ENCODE measurements at regions not wholly inside any gene's neighbourhood (a gene's known extent, or its start where the extent isn't known, plus 50 kb on each side); places are given as distances from the start of the nearest gene placed in this dataset.

DNA sequence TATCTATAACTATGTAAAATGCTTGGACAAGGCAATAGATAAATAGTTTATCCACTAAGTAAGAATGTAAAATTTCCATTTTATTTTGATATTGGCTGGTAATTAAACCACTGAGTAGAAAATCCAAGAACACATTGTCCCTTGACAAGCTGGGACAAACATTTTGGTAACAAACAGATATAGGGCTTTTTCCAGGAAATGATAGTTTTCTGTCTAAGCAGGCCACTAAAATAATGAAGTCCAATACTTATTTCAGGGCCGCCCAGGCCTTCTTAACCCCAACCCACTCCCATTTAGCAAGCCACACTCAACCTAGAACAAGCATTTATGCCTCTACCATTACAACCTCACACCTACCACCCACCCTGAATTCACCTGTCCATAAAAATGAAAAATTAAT, 368.6 kb downstream of the PRELID2 start:
- H3K4me3 ChIP-seq = no peak overlapping the region
- WGBS (ENCODE audit: missing lambda C conversion rate) = 82% methylated on average over 1 of the region's 1 CpG
- H3K4me2 ChIP-seq = no peak overlapping the region
- no peak for FAIRE-seq
- H3K4me1 ChIP-seq = peaks cover 5% of the 10 kb centered on the region; the same call in 1 of the 3 replicates
- ChIA-PET POLR2A (no interaction called here), CTCF (no interaction called here)
- DNase-seq (ENCODE audit: low read depth in 1 of 2, low spot score in 1 of 2) = no peak
- no peak for TF ChIP-seq HOXB13 (CRISPR knock-in tag; IDR thresholded peaks at IDR 0.05; ENCODE audit: low read depth)
- no peak overlapping the region for H3K27ac ChIP-seq
- no peak for ATAC-seq
- no peaks in the 10 kb centered on the region for H3K9me3 ChIP-seq

DNA sequence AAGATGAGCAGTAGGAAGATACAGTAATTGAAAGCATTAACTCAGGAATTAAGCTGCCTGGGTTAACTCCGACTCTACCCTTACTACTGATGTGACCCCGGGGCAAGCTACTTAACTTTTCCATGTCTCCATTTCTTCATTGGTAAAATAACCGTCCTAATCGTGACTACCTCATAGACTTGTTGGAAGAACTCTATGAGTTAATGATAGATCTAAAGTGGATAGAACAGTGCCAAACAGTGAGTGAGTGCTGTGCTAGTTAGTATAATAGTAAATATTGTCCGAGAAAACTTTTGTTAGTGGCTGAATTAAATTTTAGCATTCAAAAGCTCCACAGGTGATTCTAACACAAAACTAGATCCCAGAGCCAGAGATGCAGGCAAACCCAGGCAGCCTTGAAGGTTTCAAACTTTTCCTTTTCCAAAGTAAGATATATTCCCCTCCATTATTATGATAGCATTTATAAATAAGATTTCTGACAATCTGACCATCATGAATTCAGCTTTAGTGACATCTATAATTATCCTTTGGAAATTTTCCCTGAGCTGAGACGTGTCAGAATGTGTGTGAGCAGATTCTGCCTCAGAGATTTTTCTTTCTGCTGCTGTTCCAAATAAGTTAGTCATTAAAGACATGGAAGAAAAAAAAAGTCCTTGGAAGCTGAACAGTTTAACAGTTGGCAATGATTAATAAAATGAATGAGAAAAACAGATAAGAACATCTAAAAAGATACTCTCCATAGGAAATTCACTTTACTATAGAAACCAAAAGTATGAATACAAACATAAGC, 369.5 kb downstream of the PRELID2 start:
- no peak for ATAC-seq
- no peak for FAIRE-seq
- ChIA-PET POLR2A (no interaction called here), CTCF (interaction anchor here (1.8 kb wide), 1 partner anchor 360 kb away, joined by 4 read pairs; no protein-coding TSS in a partner anchor)
- no peak overlapping the region for H3K4me2 ChIP-seq
- no peak overlapping the region for H3K27ac ChIP-seq
- H3K9me3 ChIP-seq = no peaks in the 10 kb centered on the region
- DNase-seq (ENCODE audit: low read depth in 1 of 2, low spot score in 1 of 2) = no peak
- WGBS (ENCODE audit: missing lambda C conversion rate) = 50% methylated on average over 6 of the region's 6 CpGs
- TF ChIP-seq MAZ (IDR thresholded peaks at IDR 0.05; ENCODE audit: borderline replicate concordance, low read depth, low read length) (no peak), EHF (CRISPR knock-in tag; IDR thresholded peaks at IDR 0.05) (no peak), BHLHE40 (IDR thresholded peaks at IDR 0.05; ENCODE audit: low read depth, low read length) (no peak), HDAC2 (IDR thresholded peaks at IDR 0.05) (no peak), HOXB13 (CRISPR knock-in tag; IDR thresholded peaks at IDR 0.05; ENCODE audit: low read depth) (no peak), BCL3 (IDR thresholded peaks at IDR 0.05) (no peak), CHD2 (IDR thresholded peaks at IDR 0.05; ENCODE audit: low read length, partially characterized antibody) (no peak), SREBF2 (IDR thresholded peaks at IDR 0.05) (no peak), NPAS2 (CRISPR knock-in tag; IDR thresholded peaks at IDR 0.05; ENCODE audit: borderline replicate concordance) (no peak), RFX5 (IDR thresholded peaks at IDR 0.05) (no peak), FOXS1 (CRISPR knock-in tag; IDR thresholded peaks at IDR 0.05) (no peak), USF2 (IDR thresholded peaks at IDR 0.05) (no peak), JUN (IDR thresholded peaks at IDR 0.05) (no peak), TFCP2L1 (CRISPR knock-in tag; IDR thresholded peaks at IDR 0.05) (no peak), CHD4 (IDR thresholded peaks at IDR 0.05; ENCODE audit: borderline replicate concordance) (no peak), EHMT2 (IDR thresholded peaks at IDR 0.05; ENCODE audit: low read depth) (no peak)
- TF ChIP-seq, protein P1, sequence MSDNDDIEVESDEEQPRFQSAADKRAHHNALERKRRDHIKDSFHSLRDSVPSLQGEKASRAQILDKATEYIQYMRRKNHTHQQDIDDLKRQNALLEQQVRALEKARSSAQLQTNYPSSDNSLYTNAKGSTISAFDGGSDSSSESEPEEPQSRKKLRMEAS (IDR thresholded peaks at IDR 0.05) = no peak
- H3K4me3 ChIP-seq = no peak overlapping the region
- peaks cover 5% of the 10 kb centered on the region; the same call in 1 of the 3 replicates for H3K4me1 ChIP-seq

GRCh38 chr5:145464171-145464570, 371.0 kb downstream of the PRELID2 start:
- FAIRE-seq (no peak), ATAC-seq (no peak), DNase-seq (ENCODE audit: low read depth in 1 of 2, low spot score in 1 of 2) (no peak)
- TF ChIP-seq TFCP2L1 (CRISPR knock-in tag; IDR thresholded peaks at IDR 0.05) = no peak
- TF ChIP-seq SMC3 (IDR thresholded peaks at IDR 0.05) = no peak
- TF ChIP-seq RCOR1 (IDR thresholded peaks at IDR 0.05; ENCODE audit: low read depth, low read length) = no peak
- TF ChIP-seq EP300 (IDR thresholded peaks at IDR 0.05) = no peak
- TF ChIP-seq ZC3H11A (IDR thresholded peaks at IDR 0.05) = no peak
- TF ChIP-seq BHLHE40 (IDR thresholded peaks at IDR 0.05; ENCODE audit: low read depth, low read length) = no peak
- TF ChIP-seq, protein P2, sequence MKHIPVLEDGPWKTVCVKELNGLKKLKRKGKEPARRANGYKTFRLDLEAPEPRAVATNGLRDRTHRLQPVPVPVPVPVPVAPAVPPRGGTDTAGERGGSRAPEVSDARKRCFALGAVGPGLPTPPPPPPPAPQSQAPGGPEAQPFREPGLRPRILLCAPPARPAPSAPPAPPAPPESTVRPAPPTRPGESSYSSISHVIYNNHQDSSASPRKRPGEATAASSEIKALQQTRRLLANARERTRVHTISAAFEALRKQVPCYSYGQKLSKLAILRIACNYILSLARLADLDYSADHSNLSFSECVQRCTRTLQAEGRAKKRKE (CRISPR knock-in tag; IDR thresholded peaks at IDR 0.05; ENCODE audit: low read depth) = no peak
- no peak for TF ChIP-seq RFX5 (IDR thresholded peaks at IDR 0.05)
- no peak for TF ChIP-seq EHMT2 (IDR thresholded peaks at IDR 0.05; ENCODE audit: low read depth)
- TF ChIP-seq ZFP36 (IDR thresholded peaks at IDR 0.05; ENCODE audit: borderline replicate concordance, partially characterized antibody) = no peak
- no peak for TF ChIP-seq EHF (CRISPR knock-in tag; IDR thresholded peaks at IDR 0.05)
- TF ChIP-seq JUN (IDR thresholded peaks at IDR 0.05) = no peak
- TF ChIP-seq RNF2 (IDR thresholded peaks at IDR 0.05; ENCODE audit: borderline replicate concordance, low read depth) = no peak
- CTCF ChIA-PET = interaction anchor here (0.6 to 1.8 kb wide), 2 partner anchors 362 to 1779 kb away, joined by 3 to 4 read pairs; no protein-coding TSS in a partner anchor
- Histone ChIP-seq H3K9me3 (no peaks in the 10 kb centered on the region), H3K27ac (no peak overlapping the region), H3K4me3 (no peak overlapping the region), H3K4me2 (peak overlapping the region; percentile 37; the same call in 1 of the 3 replicates), H3K4me1 (peaks cover 5% of the 10 kb centered on the region; the same call in 1 of the 3 replicates)
- 14% methylated on average over 1 of the region's 1 CpG for WGBS (ENCODE audit: missing lambda C conversion rate)
- POLR2A ChIA-PET = no interaction called here

All from A549 (cell line).